GM21737 (cell line): ENCODE measurements at regions not wholly inside any gene's neighbourhood (a gene's known extent, or its start where the extent isn't known, plus 50 kb on each side); places are given as distances from the start of the nearest gene placed in this dataset.
"Not testable (repeated sequence)": the region's sequence is repeated elsewhere in the genome, so short reads cannot be mapped to it uniquely, and the experiment has no call there.

Experiments used
- ATAC-seq: cut with Tn5 transposase; IDR thresholded peaks from one replicate; pipeline ENCODE4 v1.9.1; 2021; ENCODE audit warnings: mild to moderate bottlenecking, moderate library complexity; ENCODE audit not compliant: unreplicated experiment

DNA sequence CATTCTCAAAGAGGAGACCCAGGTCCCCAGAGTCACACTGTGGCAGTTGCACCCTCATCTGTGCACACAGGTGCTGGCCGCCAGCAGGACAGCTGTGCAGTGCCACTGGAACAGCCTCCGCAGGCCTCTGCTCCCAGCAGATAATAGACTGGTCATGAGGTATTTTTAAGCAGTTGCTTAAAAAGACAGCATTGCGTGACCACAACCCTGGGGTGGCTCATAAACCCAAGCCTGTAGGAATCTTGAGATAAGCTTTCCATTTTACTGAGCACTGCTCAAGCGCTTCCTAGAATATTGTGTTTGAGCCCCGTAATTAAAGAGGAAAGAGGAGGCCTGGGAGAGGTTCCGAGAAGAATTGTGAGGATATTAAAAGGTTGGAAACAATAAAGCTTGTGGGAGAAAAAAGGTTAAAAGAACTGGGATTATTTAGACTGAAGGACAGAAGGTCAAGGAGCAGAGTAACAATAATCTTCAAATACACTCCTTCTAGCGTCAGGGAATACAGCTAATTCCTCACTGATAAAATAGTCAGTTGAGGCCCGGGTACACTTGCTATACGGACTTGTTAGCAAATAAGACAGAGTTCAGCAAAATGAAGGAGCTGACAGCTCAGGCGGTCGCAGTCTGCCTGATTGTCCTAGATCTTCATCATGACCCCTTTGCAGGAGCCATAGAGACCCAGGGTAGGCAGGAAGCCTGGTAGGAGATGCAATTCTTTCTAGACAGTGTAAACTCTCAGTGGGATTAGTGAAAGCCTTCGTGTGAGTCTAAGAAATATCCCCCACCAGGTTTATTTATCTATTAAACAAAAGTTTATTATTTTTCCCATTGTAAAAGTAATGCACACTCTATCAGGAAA is 86.2 kb upstream of the KIT start:
- no peak for ATAC-seq

DNA sequence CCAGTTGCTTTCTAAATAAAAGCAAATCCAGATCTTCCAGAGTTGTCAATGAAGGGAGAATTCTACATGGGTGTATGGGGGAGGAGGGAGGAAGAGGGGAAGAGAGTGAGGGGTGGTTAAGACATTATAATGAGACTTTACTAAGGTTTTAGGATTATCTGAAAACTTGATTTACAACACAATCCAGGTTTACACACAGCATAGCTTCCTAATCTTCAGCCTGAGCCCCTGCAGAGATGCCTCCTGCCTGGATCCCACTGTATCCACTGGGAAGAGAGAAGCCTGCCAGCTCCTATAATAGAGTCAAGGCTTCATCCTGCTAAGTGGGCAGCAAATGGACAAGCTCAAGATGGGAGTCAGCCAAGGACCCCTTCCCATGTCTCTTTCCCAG is 85.6 kb upstream of the KIT start:
- no peak for ATAC-seq

DNA sequence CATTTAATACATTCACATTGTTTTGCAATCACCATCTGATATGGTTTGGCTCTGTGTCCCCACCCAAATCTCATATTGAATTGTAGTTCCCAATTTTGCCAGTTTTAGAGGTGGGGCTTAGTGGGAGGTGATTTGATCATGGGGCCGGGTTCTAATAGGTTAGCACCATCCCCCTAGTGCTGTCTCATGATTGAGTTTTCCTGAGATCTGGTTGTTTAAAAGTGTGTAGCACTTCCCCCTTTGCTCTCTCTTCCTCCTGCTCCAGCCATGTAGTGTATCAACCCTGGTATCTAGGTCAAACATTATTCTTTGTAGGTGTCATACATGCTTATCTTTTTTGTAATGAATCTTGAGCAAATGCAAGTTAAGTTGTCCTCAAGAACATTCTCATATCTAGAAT is 83.3 kb upstream of the KIT start:
- no peak for ATAC-seq

DNA sequence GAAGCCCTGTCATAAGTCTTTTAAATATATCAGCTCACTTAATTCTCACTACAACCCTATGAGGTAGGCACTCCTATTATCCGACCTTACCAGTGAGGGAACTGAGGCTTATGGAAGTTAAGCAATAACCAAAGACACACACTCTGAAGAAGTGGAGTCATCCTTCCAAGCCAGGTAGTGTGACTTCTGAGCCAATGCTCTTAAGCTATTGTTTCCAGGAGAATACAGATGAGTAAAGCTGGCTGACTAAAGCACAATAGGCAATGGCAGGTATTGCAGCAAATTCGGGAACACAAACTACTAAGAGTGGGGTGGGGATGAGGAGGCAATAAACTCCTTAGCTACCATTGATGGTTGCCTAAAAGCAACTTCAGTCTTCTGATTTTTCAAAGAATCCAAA is 81.8 kb upstream of the KIT start:
- ATAC-seq: no peak

DNA sequence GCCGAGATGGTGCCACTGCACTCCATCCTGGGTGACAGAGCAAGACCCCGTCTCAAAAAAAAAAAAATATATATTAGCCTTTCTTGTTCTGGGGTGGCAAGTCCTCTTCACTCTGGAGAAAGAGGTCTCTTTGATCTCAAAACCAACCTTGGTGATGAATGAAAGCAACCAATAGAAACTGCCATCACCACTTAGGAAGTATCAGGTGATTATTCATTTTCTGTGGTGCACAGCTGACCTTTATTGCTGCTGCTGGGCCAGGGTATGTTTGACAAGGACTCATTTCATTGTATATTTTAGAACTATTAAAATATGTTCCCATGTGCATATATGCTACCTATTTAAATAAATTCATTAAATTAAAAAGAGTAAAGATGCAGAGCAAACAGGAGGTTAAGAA is 76.0 kb upstream of the KIT start:
- no peak for ATAC-seq

DNA sequence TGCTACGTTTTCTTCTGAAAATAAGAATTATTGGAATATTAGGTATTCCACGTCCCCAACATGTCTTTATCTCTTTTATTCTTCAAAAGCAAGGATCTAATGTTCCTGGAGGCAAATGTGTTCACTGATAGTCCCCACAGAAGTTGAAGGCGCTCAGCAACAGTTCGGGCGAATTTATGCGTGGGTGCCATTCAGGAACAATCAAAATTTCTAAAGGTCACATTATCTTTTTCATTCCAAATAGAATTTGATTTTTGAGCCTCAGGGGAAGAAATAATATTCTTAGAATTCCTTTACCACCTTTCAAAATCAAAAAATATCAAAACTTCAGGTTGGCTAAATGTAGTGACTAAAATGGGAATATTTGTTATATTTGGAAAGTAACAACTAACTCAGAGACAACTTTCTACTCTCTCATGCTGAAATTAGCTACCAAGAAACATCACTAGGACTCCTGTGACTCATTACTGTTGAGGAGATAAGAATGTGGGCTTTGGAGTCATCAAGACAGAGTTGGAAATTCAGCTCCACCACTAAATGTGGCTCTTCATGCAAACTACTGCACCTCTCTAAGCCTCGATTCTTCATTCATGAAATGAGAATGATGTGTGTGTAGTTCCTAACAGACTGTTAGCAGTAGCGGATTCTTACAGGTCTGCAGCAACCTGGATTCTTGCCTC is 72.3 kb upstream of the KIT start:
- no peak for ATAC-seq

DNA sequence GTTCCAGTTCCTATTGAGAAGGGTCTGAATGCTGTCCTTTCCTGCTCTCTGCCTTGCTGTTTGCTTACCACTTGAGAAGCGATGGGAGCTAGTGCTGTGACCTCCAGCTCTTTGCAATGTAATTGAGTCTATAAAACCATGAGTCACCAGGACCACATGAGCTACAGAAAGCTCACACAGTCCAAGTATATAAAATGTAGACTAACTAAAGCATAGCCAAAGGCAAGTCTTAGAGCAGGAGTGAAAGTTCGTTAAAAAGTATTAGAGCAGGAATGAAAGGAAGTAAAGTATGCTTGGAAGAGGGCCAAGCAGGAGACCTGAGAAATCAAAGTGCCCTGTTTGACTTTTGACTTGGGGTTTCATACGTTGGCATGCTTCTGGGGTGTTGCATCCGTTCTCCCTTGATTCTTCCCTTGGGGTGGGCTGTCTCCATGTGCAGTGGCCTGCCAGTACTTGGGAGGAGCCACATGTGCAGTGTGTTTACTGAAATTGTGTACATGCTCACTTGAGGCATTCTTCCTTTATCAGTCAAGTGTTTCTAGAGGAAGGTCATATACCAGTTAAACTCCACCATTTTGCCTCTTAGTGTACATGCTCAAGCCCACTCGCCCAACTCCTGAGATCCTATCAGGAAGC is 71.3 kb upstream of the KIT start:
- no peak for ATAC-seq

DNA sequence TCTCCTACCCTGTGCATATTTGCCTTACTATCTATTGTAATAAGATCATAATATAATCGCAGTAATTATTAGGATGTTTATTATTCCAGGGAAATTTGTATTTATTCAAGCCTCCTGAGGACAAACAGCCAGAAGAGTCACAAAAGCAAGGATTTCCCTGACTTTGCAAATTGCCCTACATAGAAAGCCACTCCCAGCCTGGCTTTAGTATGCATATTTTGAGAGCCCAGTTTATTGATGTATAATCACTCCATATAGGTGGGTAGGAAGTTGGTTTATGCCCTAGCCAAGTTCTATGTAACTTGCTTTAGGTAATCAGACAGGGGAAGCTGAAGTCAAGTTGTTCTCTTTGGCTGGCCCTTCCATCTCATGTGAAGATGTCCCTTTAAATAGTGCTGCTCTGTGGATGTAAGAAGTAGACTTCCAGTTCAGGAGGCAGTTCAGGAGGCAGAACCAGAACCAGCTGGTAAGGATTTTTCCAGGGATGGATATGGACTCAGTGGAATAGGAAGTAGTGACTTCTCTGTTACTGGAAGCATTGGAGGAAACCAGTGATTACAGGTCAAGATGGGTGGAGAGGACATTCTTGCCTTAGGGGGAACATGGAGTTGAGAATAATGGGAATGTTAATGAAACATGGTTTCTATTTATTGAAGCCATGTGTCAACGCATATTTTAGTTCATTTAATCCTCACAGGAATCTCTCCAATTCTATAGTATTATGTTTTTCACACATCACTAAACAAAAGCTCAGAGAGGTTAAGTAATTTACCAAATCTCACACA is 70.5 kb upstream of the KIT start:
- ATAC-seq: no peak

DNA sequence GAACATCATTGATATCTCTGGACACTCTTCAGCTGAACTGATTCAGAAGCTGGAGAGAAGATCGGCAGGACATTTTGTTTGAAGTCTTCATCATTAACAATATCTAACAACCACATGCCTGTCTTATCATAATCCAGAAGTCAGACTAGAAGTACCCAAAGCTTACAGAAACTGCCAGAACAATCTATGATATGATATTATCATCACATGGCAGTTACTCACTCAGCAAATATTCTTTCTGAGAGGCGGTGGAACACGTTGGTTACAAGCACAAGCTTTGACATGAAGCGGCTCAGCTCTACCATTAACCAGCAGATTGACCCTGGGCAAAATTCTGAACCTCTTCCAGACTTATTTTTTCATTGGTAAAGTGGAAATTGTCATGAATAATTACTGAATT is 69.4 kb upstream of the KIT start:
- no peak for ATAC-seq

DNA sequence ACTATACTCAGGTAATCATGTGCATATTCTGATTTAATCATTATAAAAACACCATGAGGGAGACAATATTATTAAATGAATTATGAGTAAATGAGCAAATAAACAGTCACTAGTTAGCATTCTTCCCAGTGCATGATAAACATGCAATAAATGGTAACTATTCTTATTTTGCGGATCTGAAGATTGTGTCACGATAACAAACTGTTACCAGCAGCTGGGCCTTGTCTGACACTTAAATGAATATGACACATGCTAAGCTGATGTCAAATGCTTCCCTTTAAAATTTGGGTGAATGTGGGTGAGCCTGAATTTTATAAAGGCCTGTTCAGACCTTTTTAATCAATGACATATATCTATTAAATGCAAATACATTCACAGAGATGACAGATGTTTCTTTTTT is 68.2 kb upstream of the KIT start:
- ATAC-seq: no peak

DNA sequence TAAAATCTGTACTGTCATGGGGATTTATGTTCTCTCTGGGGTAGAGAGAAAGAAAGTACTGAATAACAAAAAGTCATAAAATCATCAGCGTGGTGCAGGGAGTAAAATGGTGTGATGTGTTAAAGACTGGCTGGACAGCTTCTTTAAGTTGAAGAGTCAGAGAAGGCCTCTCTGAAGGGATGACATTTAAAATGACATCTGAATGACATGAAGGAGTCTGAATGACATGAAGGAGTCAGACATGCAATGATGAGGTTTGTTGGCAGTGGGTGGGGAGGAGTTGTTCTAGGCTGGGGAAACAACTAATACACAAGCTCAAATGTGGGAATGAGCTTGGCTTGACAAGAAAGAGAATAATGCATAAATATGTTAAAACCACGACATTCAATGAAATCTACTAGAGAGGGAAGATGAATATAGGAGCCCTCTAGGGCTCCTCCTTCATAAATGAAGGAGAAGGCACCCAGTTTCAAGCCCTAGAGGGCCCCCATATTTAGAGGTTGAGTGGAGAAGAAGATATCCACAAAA is 63.9 kb upstream of the KIT start:
- no peak for ATAC-seq

DNA sequence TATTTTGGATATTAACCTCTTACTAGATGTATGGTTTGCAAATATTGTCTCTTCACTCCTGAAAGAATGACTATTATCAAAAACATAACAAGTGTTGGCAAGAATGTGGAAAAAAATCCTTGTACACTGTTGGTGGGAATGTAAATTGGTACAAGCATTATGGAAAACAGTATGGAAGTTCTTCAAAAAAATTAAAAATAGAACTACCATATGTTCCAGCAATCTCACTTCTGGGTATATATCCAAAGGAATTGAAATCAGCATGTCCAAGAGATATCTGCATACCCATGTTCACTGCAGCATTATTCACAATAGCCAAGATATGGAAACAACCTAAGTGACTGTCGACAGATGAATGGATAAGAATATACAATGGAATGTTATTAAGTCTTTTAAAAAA is 61.6 kb upstream of the KIT start:
- no peak for ATAC-seq

DNA sequence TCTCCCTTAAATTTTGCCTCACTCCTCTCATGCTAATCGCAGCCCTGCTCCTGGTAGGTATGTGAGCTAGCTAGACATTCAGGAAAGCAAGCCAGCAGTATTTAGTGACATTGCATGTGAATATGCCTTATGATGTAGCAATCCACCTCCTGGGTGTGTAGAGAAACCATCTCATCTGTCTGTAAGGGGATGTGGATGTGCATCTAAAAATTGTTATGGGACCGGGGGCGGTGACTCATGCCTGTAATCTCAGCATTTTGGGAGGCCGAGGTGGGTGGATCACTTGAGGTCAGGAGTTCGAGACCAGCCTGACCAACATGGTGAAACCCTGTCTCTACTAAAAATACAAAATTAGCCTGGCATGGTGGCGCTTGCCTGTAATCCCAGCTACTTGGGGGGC is 60.1 kb upstream of the KIT start:
- not testable (repeated sequence) for ATAC-seq

DNA sequence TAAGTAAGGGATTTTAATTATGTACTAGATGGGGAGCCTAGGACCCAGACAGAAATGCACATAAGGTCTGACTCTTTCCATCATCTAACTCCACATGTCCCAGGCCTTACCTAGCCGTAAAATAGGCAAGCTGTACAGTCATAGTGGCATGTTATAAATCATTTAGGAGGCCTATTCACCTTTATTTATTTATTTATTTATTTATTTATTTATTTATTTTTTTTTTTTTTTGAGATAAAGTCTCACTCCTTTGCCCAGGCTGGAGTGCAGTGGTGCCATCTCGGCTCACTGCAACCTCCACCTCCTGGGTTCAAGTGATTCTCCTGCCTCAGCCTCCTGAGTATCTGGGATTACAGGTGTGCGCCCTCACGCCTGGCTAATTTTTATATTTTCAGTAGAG is 55.6 kb upstream of the KIT start:
- not testable (repeated sequence) for ATAC-seq

DNA sequence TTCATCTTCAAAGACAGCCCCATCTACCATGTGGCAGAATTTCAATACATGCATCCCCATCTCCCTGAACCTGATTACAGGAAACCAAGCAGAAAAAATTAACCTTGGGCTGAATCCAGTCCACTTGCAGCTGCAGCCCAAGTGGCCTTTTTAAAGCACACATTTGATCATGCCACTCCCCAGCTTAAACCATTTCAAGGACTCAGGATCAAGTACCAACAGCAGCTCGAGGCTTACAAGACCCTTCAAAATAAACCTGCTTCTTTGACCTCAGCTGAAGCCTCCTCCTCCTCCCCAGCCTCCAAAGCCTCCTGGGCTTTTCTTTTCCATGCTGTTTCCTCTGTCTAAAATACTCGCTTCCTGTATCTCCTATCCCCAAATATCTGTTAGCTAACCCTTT is 50.7 kb upstream of the KIT start:
- no peak for ATAC-seq

DNA sequence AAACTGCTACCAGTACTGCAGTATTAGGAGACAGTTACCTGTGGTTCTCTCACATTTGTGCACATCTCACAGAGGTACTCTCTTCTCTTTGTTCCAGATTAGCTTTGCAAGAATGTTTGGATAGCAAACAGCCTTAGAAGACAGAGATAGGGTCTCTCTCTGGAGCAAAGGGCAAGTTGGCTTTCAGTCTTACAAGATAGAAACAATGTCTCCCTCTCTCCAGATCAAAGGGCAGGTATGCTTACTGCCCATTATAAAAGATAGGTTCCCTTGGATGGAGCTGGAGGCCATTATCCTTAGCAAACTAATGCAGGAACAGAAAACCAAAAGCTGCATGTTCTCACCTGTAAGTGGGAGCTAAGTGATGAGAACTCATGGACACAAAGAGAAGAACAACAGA is 50.2 kb upstream of the KIT start:
- no peak for ATAC-seq
